H1 (cell line): ENCODE measurements at regions not wholly inside any gene's neighbourhood (a gene's known extent, or its start where the extent isn't known, plus 50 kb on each side); places are given as distances from the start of the nearest gene placed in this dataset.

Experiments
- CTCF ChIA-PET: fragments of 300-600 bp; sonication (Branson Sonifier 250); formaldehyde crosslinking; loops from one replicate; lab custom pipeline; 2021; ENCODE audit not compliant: partially characterized antibody; lab: Charles Lee
- POLR2A ChIA-PET: fragments of 300-600 bp; sonication (Branson Sonifier 250); formaldehyde crosslinking; loops from one replicate; lab custom pipeline; 2021; ENCODE audit warnings: inconsistent platforms; ENCODE audit not compliant: partially characterized antibody; lab: Charles Lee
- DNase-seq, 2 experiments: peaks; one replicate each; pipeline versions ENCODE4 v3.0.0 to v3.0.0-alpha.2; 2010 to 2022; ENCODE audit warnings: low spot score in 2 of 2, low read depth in 1 of 2, mixed read lengths in 1 of 2
- FAIRE-seq: peaks from 2 replicates; lab custom pipeline; 2011; peaks lifted over from hg19 to GRCh38; lab: Jason Lieb, UNC
- H2AFZ ChIP-seq: 2 replicates; pipeline ENCODE4 v1.8.1; 2012; ENCODE audit warnings: low read length, inconsistent platforms
- H2AK5ac ChIP-seq: 2 replicates; pipeline ENCODE4 v1.6.1; 2013; ENCODE audit warnings: low read depth, low read length
- H2BK120ac ChIP-seq: replicated peaks from 2 replicates; pipeline ENCODE3; 2013; ENCODE audit warnings: low read depth, low read length, inconsistent platforms
- H2BK12ac ChIP-seq: 2 replicates; pipeline ENCODE4 v1.6.1; 2013; ENCODE audit warnings: low read depth, low read length
- H2BK15ac ChIP-seq: 2 replicates; pipeline ENCODE4 v1.6.1; 2013; ENCODE audit warnings: low read length
- H2BK20ac ChIP-seq: 2 replicates; pipeline ENCODE4 v1.6.1; 2013; ENCODE audit warnings: low read length
- H2BK5ac ChIP-seq: 2 replicates; pipeline ENCODE4 v1.6.1; 2013; ENCODE audit warnings: low read depth, low read length
- H3K14ac ChIP-seq: 2 replicates; pipeline ENCODE4 v1.6.1; 2013; ENCODE audit warnings: inconsistent platforms; ENCODE audit not compliant: insufficient read length
- H3K18ac ChIP-seq: 2 replicates; pipeline ENCODE4 v1.6.1; 2013; ENCODE audit warnings: low read length; ENCODE audit errors: extremely low read depth
- H3K23ac ChIP-seq: 2 replicates; pipeline ENCODE4 v1.6.1; 2013; ENCODE audit warnings: inconsistent platforms; ENCODE audit not compliant: insufficient read length
- H3K23me2 ChIP-seq: 2 replicates; pipeline ENCODE4 v1.6.1; 2013; ENCODE audit warnings: low read depth, low read length
- H3K27ac ChIP-seq: 2 replicates; pipeline ENCODE4 v1.6.1; 2011; ENCODE audit warnings: low read depth, low read length, inconsistent platforms
- H3K27me3 ChIP-seq, 4 experiments: replicated peaks in 1 of 4; 1 replicate in 1 of 4; 2 replicates in 3 of 4; pipeline versions ENCODE4 v1.6.1 to v1.8.1; 2011 to 2013; ENCODE audit warnings: low read length in 3 of 4, mild to moderate bottlenecking in 3 of 4, inconsistent platforms in 2 of 4, mixed read lengths in 2 of 4, moderate library complexity in 1 of 4; ENCODE audit not compliant: control insufficient read depth in 3 of 4, insufficient read depth in 3 of 4; ENCODE audit errors: extremely low read depth in 1 of 4
- H3K36me3 ChIP-seq, 4 experiments: 2 replicates each; pipeline versions ENCODE4 v1.6.1 to v1.8.1; 2011 to 2013; ENCODE audit warnings: mild to moderate bottlenecking in 4 of 4, low read length in 3 of 4, moderate library complexity in 2 of 4, control low read depth in 1 of 4, inconsistent platforms in 1 of 4; ENCODE audit not compliant: insufficient read depth in 4 of 4, control insufficient read depth in 2 of 4
- H3K4ac ChIP-seq: replicated peaks from 2 replicates; pipeline ENCODE3; 2013; ENCODE audit warnings: low read length, low read depth, mixed read lengths, inconsistent platforms; ENCODE audit not compliant: insufficient read length
- H3K4me1 ChIP-seq, 4 experiments: replicated peaks in 1 of 4; 1 replicate in 1 of 4; 2 replicates in 3 of 4; pipeline versions ENCODE4 v1.6.1 to v1.8.1; 2011 to 2013; ENCODE audit warnings: low read length in 3 of 4, inconsistent platforms in 2 of 4, mixed read lengths in 1 of 4; ENCODE audit not compliant: insufficient read depth in 4 of 4, control insufficient read depth in 3 of 4
- H3K4me2 ChIP-seq, 2 experiments: 2 replicates each; pipeline versions ENCODE4 v1.6.1 to v1.8.1; 2011 to 2013; ENCODE audit warnings: low read depth in 2 of 2, low read length in 2 of 2, control low read depth in 1 of 2, inconsistent platforms in 1 of 2, mild to moderate bottlenecking in 1 of 2; ENCODE audit not compliant: insufficient read depth in 1 of 2
- H3K4me3 ChIP-seq, 4 experiments: fragments of 200-600, 300-600 bp in 1 of 4; sonication (generic), shearing (Covaris generic), sonication (Bioruptor Twin) in 1 of 4; 2 replicates each; pipeline versions ENCODE4 v1.5.1 to v1.8.1; 2011 to 2016; ENCODE audit warnings: low read length in 4 of 4, low read depth in 3 of 4, control low read depth in 2 of 4, inconsistent platforms in 2 of 4, mild to moderate bottlenecking in 2 of 4, mixed read lengths in 1 of 4, moderate library complexity in 1 of 4; ENCODE audit not compliant: insufficient read depth in 2 of 4; ENCODE audit errors: extremely low read depth in 1 of 4
- H3K56ac ChIP-seq: replicated peaks from 2 replicates; pipeline ENCODE3; 2013; ENCODE audit warnings: low read depth, mild to moderate bottlenecking, mixed read lengths, low read length, inconsistent platforms; ENCODE audit not compliant: insufficient read length
- H3K79me1 ChIP-seq: 2 replicates; pipeline ENCODE4 v1.6.1; 2013; ENCODE audit warnings: low read depth, low read length, control low read depth
- H3K79me2 ChIP-seq, 2 experiments: 2 replicates each; pipeline versions ENCODE4 v1.6.1 to v1.8.1; 2012 to 2013; ENCODE audit warnings: low read length in 2 of 2, mild to moderate bottlenecking in 2 of 2, inconsistent platforms in 1 of 2; ENCODE audit not compliant: insufficient read depth in 2 of 2, control insufficient read depth in 1 of 2
- H3K9ac ChIP-seq, 4 experiments: replicated peaks in 1 of 4; 1 replicate in 1 of 4; 2 replicates in 3 of 4; pipeline versions ENCODE4 v1.6.1 to v1.8.1; 2011 to 2013; ENCODE audit warnings: low read depth in 3 of 4, low read length in 3 of 4, control low read depth in 2 of 4, mild to moderate bottlenecking in 2 of 4, moderate library complexity in 2 of 4, inconsistent platforms in 1 of 4; ENCODE audit errors: extremely low read depth in 1 of 4
- H3K9me3 ChIP-seq, 2 experiments: 2 replicates each; pipeline versions ENCODE4 v1.6.1 to v1.8.1; 2012 to 2013; ENCODE audit warnings: mild to moderate bottlenecking in 2 of 2, moderate library complexity in 2 of 2, control low read depth in 1 of 2, inconsistent platforms in 1 of 2, low read depth in 1 of 2, low read length in 1 of 2, mixed read lengths in 1 of 2; ENCODE audit not compliant: insufficient read depth in 2 of 2
- H4K20me1 ChIP-seq, 2 experiments: replicated peaks in 1 of 2; 2 replicates each; pipeline versions ENCODE3 to v1.8.1; 2011 to 2013; ENCODE audit warnings: inconsistent platforms in 2 of 2, low read length in 2 of 2, mild to moderate bottlenecking in 1 of 2; ENCODE audit not compliant: insufficient read depth in 2 of 2, control insufficient read depth in 1 of 2
- H4K5ac ChIP-seq: 2 replicates; pipeline ENCODE4 v1.6.1; 2013; ENCODE audit warnings: low read length, low read depth, mixed read lengths, inconsistent platforms; ENCODE audit not compliant: insufficient read length
- H4K8ac ChIP-seq: 2 replicates; pipeline ENCODE4 v1.8.0; 2013; ENCODE audit warnings: mild to moderate bottlenecking, moderate library complexity, low read length, inconsistent platforms; ENCODE audit not compliant: insufficient read depth; ENCODE audit errors: extremely low read depth
- H4K91ac ChIP-seq: replicated peaks from 2 replicates; pipeline ENCODE3; 2013; ENCODE audit warnings: low read length, mixed read lengths, inconsistent platforms; ENCODE audit not compliant: insufficient read length
- BACH1 ChIP-seq: IDR thresholded peaks from 2 replicates; pipeline ENCODE4 v1.6.1; 2012; ENCODE audit warnings: low read length, improper control_type of control experiment
- BRCA1 ChIP-seq: IDR thresholded peaks from 2 replicates; pipeline ENCODE4 v1.6.1; 2012; ENCODE audit warnings: low read depth, low read length, improper control_type of control experiment
- CEBPB ChIP-seq: IDR thresholded peaks from 2 replicates; pipeline ENCODE4 v1.6.1; 2012; ENCODE audit warnings: low read depth, low read length
- EGR1 ChIP-seq: IDR thresholded peaks from 2 replicates; pipeline ENCODE4 v1.6.1; 2011; ENCODE audit warnings: low read depth, low read length, borderline replicate concordance
- GABPA ChIP-seq: IDR thresholded peaks from 2 replicates; pipeline ENCODE4 v1.6.1; 2011; ENCODE audit warnings: mild to moderate bottlenecking, low read length, moderate library complexity, borderline replicate concordance; ENCODE audit not compliant: insufficient read depth
- JUN ChIP-seq: IDR thresholded peaks from 2 replicates; pipeline ENCODE4 v1.6.1; 2011; ENCODE audit warnings: low read depth, mild to moderate bottlenecking, improper control_type of control experiment, low read length
- POU5F1 ChIP-seq: IDR thresholded peaks from 2 replicates; pipeline ENCODE4 v1.6.1; 2011; ENCODE audit warnings: low read depth, mild to moderate bottlenecking, low read length, moderate library complexity
- RBBP5 ChIP-seq: IDR thresholded peaks from 2 replicates; pipeline ENCODE4 v1.7.1; 2012; ENCODE audit warnings: low read depth, mild to moderate bottlenecking, inconsistent platforms, low read length, moderate library complexity, borderline replicate concordance
- RNF2 ChIP-seq: fragments of 200-900, 300-1000 bp; sonication (generic); IDR thresholded peaks from 2 replicates; pipeline ENCODE4 v1.7.1; 2016; ENCODE audit warnings: borderline replicate concordance, low read depth, mild to moderate bottlenecking, antibody characterized with exemption, low read length; ENCODE audit not compliant: poor library complexity, severe bottlenecking; ENCODE audit errors: missing control alignments
- RXRA ChIP-seq: IDR thresholded peaks from 2 replicates; pipeline ENCODE4 v1.6.1; 2011; ENCODE audit warnings: low read depth, mild to moderate bottlenecking, low read length, moderate library complexity; ENCODE audit not compliant: insufficient read depth
- TAF7 ChIP-seq: optimal IDR thresholded peaks from 2 replicates; pipeline ENCODE3; 2011; ENCODE audit warnings: low read depth, mild to moderate bottlenecking, inconsistent platforms, low read length, moderate library complexity, borderline replicate concordance
- TEAD4 ChIP-seq: IDR thresholded peaks from 2 replicates; pipeline ENCODE4 v1.6.1; 2012; ENCODE audit warnings: low read depth, low read length, inconsistent platforms, mixed read lengths
- YY1 ChIP-seq: IDR thresholded peaks from 2 replicates; pipeline ENCODE4 v1.6.1; 2011; ENCODE audit warnings: low read depth, mild to moderate bottlenecking, low read length
- ZNF274 ChIP-seq: IDR thresholded peaks from 2 replicates; pipeline ENCODE4 v1.7.0; 2012; ENCODE audit warnings: low read length, borderline replicate concordance; ENCODE audit errors: extremely low read depth
- WGBS, 2 experiments: shearing (Covaris generic) in 1 of 2; methylation state at CpG; one replicate each; pipeline versions ENCODE4 v1.1.6 to v1.1.7; 2013 to 2015; ENCODE audit warnings: low lambda C conversion rate in 2 of 2, mixed read lengths in 2 of 2, inconsistent platforms in 1 of 2, low coverage in 1 of 2, missing lambda C conversion rate in 1 of 2; ENCODE audit not compliant: insufficient replicate concordance in 2 of 2, insufficient coverage in 1 of 2, insufficient read length in 1 of 2; ENCODE audit errors: extremely low coverage in 1 of 2, missing lambda C conversion rate in 1 of 2; 5-methylcytosine and 5-hydroxymethylcytosine counted together
- TF ChIP-seq, protein P1 (sequence below): IDR thresholded peaks from 2 replicates; pipeline ENCODE4 v1.6.1; 2012; ENCODE audit warnings: inconsistent platforms

- ChIA-PET CTCF (interaction anchor here (1.0 to 1.8 kb wide), 4 partner anchors 18 to 196 kb away, joined by 3 to 5 read pairs (median 4); no protein-coding TSS in a partner anchor), POLR2A (no interaction called here)
- Histone ChIP-seq H2AK5ac (no peak overlapping the region), H4K5ac (no peak overlapping the region), H3K23ac (no peak overlapping the region), H2BK5ac (peak overlapping the region; percentile 77; the same call in 1 of the 2 replicates), H3K27ac (no peak overlapping the region), H4K8ac (0 out of 2 replicates have a peak overlapping the region, but pooled peaks have one; percentile 15), H3K4me3 (peak overlapping the region in 1 of 4 experiments; percentile 22; a peak in 1 of 8 replicates), H3K9ac (no peak overlapping the region), H3K79me1 (no peaks in the 10 kb centered on the region), H2BK15ac (no peak overlapping the region), H3K4me1 (peaks cover 7 to 22% (median 16%) of the 10 kb centered on the region in 4 experiments), H3K14ac (no peak overlapping the region), H3K23me2 (no peaks in the 10 kb centered on the region), H3K4ac (no peak overlapping the region), H3K4me2 (peak overlapping the region; percentile 44 to 62), H2BK20ac (no peak overlapping the region), H4K91ac (no peak overlapping the region), H3K79me2 (no peaks in the 10 kb centered on the region), H2BK12ac (peak overlapping the region; percentile 77; the same call in 1 of the 2 replicates), H4K20me1 (no peaks in the 10 kb centered on the region), H3K56ac (no peak overlapping the region), H3K27me3 (no peaks in the 10 kb centered on the region), H2AFZ (0 out of 2 replicates have a peak overlapping the region, but pooled peaks have one; percentile 35), H3K36me3 (no peaks in the 10 kb centered on the region), H2BK120ac (no peak overlapping the region), H3K18ac (no peak overlapping the region), H3K9me3 (no peaks in the 10 kb centered on the region)
- DNase-seq (no peak), FAIRE-seq (no peak)
- 74% methylated on average over 3 of the region's 3 CpGs; no CpG with 5 or more reads in 1 of the 2 experiments for WGBS, 2 experiments
- no peak for TF ChIP-seq POU5F1
- TF ChIP-seq, protein P1, sequence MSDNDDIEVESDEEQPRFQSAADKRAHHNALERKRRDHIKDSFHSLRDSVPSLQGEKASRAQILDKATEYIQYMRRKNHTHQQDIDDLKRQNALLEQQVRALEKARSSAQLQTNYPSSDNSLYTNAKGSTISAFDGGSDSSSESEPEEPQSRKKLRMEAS: no peak
- TF ChIP-seq RBBP5: no peak
- no peak for TF ChIP-seq GABPA
- no peak for TF ChIP-seq YY1
- no peak for TF ChIP-seq TAF7
- no peak for TF ChIP-seq RNF2
- no peak for TF ChIP-seq TEAD4
- no peak for TF ChIP-seq RXRA
- TF ChIP-seq ZNF274: no peak
- no peak for TF ChIP-seq EGR1
- no peak for TF ChIP-seq BACH1
- no peak for TF ChIP-seq BRCA1
- TF ChIP-seq JUN: no peak
- no peak for TF ChIP-seq CEBPB
Measured at GRCh38 chr19:28170066-28170465, 1042.9 kb downstream of the UQCRFS1 start.
